ENCODE measurements at regions not wholly inside any gene's neighbourhood (a gene's known extent, or its start where the extent isn't known, plus 50 kb on each side); places are given as distances from the start of the nearest gene placed in this dataset.

GRCh38 chr9:104286799-104287198 is 192.7 kb downstream of the SMC2 start:
- no peaks in the 10 kb centered on the region for H3K4me1 ChIP-seq (ENCODE audit: control insufficient read depth, insufficient read depth, low read length)
- no peak overlapping the region for H3K4me3 ChIP-seq (ENCODE audit: low read length)
- no peaks in the 10 kb centered on the region for H3K9me3 Mint-ChIP-seq
- H3K36me3 Mint-ChIP-seq (ENCODE audit: low read depth), result no peaks in the 10 kb centered on the region
- 83 to 87% methylated on average over 2 of the region's 2 CpGs for WGBS, 2 experiments (ENCODE audit: insufficient coverage in 1 of 2, insufficient read length in 1 of 2)
- H3K27ac Mint-ChIP-seq, result no peak overlapping the region
- H3K9me3 ChIP-seq (ENCODE audit: control insufficient read depth, low read length), result no peaks in the 10 kb centered on the region
- no peak overlapping the region for H3K9ac ChIP-seq (ENCODE audit: extremely low read depth, low read length, poor library complexity, severe bottlenecking)
- H3K27ac ChIP-seq (ENCODE audit: low read depth, low read length), result no peak overlapping the region
- no peak overlapping the region for H3K4me3 Mint-ChIP-seq
- no peak for DNase-seq
- H3K27me3 ChIP-seq (ENCODE audit: control insufficient read depth, insufficient read depth, low read length, poor library complexity, severe bottlenecking), result no peaks in the 10 kb centered on the region
- no peaks in the 10 kb centered on the region for H3K36me3 ChIP-seq (ENCODE audit: control insufficient read depth, insufficient read depth, low read length)
- no peaks in the 10 kb centered on the region for H3K4me1 Mint-ChIP-seq
- no peaks in the 10 kb centered on the region for H3K27me3 Mint-ChIP-seq (ENCODE audit: insufficient read depth)
- no peak for TF ChIP-seq CTCF (conservative IDR thresholded peaks at IDR 0.05)

DNA sequence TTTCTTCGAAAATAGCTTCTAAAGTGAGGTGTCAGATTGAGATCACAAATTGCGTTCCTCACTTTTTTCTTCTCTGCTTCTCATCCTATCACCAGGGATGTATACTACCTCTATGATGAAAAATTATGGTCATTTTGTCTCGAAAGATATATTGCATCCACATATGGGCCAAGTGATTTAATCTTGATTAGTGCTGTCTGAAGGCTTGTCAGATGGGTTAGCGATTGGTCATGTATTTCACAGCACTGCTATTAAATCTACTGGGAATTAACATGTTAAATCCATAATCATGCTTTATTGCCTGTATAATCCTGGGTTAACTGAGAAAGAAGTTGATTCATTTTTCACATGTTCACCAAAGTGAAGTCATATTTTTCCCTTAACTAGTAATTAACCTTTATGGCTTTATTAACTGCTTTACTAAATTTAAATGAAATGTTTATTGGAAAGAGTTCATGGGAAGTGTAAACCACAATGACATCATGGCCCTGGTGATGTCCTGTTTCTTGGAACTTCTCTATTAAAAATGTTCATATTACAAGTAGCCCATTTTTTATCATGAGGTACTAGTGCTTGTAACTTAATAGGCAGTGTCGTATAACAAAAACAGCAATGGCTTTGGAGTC is 193.3 kb downstream of the SMC2 start:
- H3K9ac ChIP-seq (ENCODE audit: extremely low read depth, low read length, poor library complexity, severe bottlenecking), result no peak overlapping the region
- H3K4me3 ChIP-seq (ENCODE audit: low read length), result no peak overlapping the region
- no peaks in the 10 kb centered on the region for H3K27me3 ChIP-seq (ENCODE audit: control insufficient read depth, insufficient read depth, low read length, poor library complexity, severe bottlenecking)
- Mint-ChIP-seq H3K27ac (no peak overlapping the region), H3K9me3 (no peaks in the 10 kb centered on the region), H3K36me3 (ENCODE audit: low read depth) (no peaks in the 10 kb centered on the region), H3K27me3 (ENCODE audit: insufficient read depth) (no peaks in the 10 kb centered on the region), H3K4me1 (no peaks in the 10 kb centered on the region), H3K4me3 (no peak overlapping the region)
- TF ChIP-seq CTCF (conservative IDR thresholded peaks at IDR 0.05), result no peak
- H3K36me3 ChIP-seq (ENCODE audit: control insufficient read depth, insufficient read depth, low read length), result no peaks in the 10 kb centered on the region
- no peak for DNase-seq
- H3K4me1 ChIP-seq (ENCODE audit: control insufficient read depth, insufficient read depth, low read length), result no peaks in the 10 kb centered on the region
- no peak overlapping the region for H3K27ac ChIP-seq (ENCODE audit: low read depth, low read length)
- no peaks in the 10 kb centered on the region for H3K9me3 ChIP-seq (ENCODE audit: control insufficient read depth, low read length)
- 99% methylated on average over 5 of the region's 5 CpGs; no CpG with 5 or more reads in 1 of the 2 experiments for WGBS, 2 experiments (ENCODE audit: insufficient coverage in 1 of 2, insufficient read length in 1 of 2)

DNA sequence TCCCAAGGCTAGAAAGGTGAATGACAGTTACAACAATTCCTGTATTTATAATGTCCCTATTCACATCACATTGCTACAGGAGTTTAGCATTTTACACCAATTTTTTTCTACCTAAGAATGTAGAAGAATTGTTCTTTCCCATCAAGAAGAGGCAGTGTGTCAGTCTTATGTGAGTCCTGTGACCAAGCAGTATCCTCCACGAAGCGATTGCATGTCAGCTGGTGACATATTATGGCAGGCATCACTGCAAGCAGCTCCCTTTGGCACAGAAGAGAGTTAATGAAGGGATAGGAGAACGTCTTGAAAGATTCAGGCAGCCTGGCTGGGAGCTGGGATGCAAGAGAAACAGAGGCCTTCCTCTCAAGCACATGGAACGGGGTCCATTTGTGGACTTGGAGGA is 199.8 kb downstream of the SMC2 start:
- H3K4me3 Mint-ChIP-seq, result no peak overlapping the region

More for the DNA sequence above, 199.8 kb downstream of the SMC2 start:
- Mint-ChIP-seq H3K9me3 (no peaks in the 10 kb centered on the region), H3K27me3 (ENCODE audit: insufficient read depth) (no peaks in the 10 kb centered on the region), H3K4me1 (no peaks in the 10 kb centered on the region), H3K27ac (no peak overlapping the region), H3K36me3 (ENCODE audit: low read depth) (no peaks in the 10 kb centered on the region)
- H3K27me3 ChIP-seq (ENCODE audit: control insufficient read depth, insufficient read depth, low read length, poor library complexity, severe bottlenecking), result no peaks in the 10 kb centered on the region
- H3K36me3 ChIP-seq (ENCODE audit: control insufficient read depth, insufficient read depth, low read length), result no peaks in the 10 kb centered on the region
- H3K9ac ChIP-seq (ENCODE audit: extremely low read depth, low read length, poor library complexity, severe bottlenecking), result no peak overlapping the region
- 86 to 93% methylated on average over 3 to 4 of the region's 4 CpGs for WGBS, 2 experiments (ENCODE audit: insufficient coverage in 1 of 2, insufficient read length in 1 of 2)
- H3K4me3 ChIP-seq (ENCODE audit: low read length), result no peak overlapping the region
- TF ChIP-seq CTCF (conservative IDR thresholded peaks at IDR 0.05), result no peak
- no peak overlapping the region for H3K27ac ChIP-seq (ENCODE audit: low read depth, low read length)
- H3K9me3 ChIP-seq (ENCODE audit: control insufficient read depth, low read length), result no peaks in the 10 kb centered on the region
- no peak for DNase-seq
- no peaks in the 10 kb centered on the region for H3K4me1 ChIP-seq (ENCODE audit: control insufficient read depth, insufficient read depth, low read length)
